ENCODE measurements at regions not wholly inside any gene's neighbourhood (a gene's known extent, or its start where the extent isn't known, plus 50 kb on each side); places are given as distances from the start of the nearest gene placed in this dataset.
A peak's percentile ranks its signal among the peaks of the same experiment; 100 is the strongest.
"Not testable (repeated sequence)": the region's sequence is repeated elsewhere in the genome, so short reads cannot be mapped to it uniquely, and the experiment has no call there.

DNA sequence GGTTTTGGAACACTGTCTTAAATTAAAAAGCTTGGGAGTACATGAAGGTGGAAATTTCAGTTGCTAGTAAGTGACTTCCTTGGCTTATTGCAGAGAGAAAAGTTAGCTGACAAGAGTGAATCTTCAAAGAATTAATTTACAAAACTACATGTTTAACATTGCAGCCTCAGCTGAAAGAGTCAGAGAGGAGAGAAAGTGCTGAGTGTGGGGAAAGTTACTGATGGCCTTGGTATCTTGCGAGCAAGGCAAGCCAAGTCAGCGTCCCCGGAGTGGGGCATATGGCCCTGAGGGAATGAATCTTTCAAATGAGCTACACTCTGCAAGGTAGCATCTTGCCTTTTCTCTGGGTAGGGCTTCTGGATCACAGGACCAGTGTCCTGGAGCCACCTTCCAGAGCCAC is 131.3 kb downstream of the LPIN1 start:
- no peak for DNase-seq (ENCODE audit: low read depth)

DNA sequence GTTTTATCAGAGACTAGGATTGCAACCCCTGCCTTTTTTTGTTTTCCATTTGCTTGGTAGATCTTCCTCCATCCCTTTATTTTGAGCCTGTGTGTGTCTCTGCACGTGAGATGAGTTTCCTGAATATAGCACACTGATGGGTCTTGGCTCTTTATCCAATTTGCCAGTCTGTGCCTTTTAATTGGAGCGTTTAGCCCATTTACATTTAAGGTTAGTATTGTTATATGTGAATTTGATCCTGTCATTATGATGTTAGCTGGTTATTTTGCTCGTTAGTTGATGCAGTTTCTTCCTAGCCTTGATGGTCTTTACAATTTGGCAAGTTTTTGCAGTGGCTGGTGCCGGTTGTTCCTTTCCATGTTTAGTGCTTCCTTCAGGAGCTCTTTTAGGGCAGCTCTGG is 138.8 kb downstream of the LPIN1 start:
- DNase-seq (ENCODE audit: low read depth) = not testable (repeated sequence)

GRCh38 chr2:11886899-11887298 is 140.5 kb downstream of the LPIN1 start:
- not testable (repeated sequence) for DNase-seq (ENCODE audit: low read depth)

DNA sequence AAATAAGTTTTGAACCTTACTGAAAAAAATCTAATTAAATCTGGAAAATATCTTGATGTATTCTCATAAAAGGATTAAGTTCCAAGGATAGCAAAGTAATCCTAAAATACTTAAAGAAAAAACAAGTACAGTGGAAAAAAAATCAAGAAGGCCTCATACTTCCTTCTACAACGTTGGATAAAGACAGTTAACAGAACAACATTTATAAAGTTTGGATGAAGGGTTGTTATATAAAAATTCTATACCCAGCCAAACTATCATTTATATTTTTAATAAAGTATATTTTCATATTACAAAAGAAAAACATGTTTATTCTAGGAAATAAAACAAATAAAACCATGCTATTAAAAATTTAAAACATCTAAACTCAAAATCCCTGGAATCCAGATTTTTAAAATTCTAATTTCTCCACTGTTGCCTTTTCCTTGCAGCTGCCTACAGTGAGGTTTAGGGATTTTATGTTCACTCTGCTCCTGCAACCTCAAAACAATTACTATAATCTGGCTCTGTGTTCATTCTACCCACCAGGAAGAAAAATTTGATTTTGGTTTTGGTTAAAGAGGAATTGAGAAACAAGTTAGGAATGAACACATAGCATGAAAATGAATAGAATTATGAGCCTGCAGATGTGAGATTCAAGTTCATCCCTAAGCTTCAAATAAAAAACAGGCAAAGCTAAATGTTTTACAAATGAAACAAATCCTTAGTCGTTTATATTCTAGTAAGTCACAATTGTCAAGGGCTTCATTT is 142.8 kb downstream of the LPIN1 start:
- no peak for DNase-seq (ENCODE audit: low read depth)

DNA sequence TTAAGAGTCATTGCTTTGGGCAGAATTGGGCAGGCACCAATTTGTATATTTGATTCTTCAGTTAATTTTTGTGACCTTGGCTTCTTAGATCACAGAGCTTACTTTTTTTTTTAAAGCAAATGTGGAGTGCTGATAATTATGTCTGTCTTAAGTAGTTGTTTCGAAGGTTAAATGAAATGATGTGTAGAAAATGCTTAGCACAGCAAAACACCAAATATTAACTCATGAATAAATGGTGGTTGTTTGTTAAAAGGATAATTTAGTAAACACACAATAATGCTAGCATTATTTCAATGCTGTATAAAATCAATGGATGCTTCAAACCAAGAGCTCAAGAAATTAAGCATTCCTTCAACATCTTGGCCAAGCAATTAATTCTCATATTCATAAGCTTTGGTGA is 143.4 kb downstream of the LPIN1 start:
- DNase-seq (ENCODE audit: low read depth) = no peak

DNA sequence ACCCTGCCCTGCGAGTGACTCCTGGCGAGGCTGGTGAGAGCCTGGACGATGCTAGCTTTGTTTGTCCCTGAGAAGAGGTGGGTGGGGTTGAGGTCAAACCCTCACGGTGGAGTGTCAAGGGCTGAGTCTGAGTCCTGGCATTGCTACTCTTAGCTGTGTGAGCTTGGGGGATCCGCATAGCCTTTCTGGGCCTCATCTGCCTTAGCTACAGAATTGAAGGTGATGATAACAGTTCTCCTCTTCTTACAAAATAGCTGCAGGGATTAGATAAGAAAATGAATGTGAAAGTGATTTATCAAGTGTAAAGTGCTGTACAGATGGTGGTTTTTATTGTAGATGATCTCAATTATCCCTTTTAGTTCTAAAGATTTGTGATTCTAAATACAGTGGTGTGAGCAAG is 144.6 kb downstream of the LPIN1 start:
- no peak for DNase-seq (ENCODE audit: low read depth)

- no peak for DNase-seq (ENCODE audit: low read depth)
These were observed 145.4 kb downstream of the LPIN1 start for GRCh38 chr2:11891671-11892440.

DNA sequence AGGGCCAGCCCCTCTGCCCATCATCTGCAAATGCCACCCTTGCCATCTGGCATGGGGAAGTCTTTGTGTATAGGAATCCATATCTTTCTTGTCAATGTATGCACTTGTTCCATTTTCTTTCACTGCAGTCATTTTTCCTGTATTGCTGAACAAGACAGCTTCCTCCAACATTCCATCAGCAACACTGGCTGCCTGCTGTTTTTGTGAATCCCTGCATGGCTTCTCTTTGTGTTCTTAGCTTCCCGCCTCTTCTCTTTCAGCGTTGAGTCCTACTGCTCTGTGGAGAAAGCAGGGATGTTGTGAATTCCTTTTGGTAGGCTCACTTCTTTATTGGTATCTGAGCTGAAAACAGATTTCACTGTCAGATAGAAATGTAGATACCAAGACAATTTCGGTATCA is 150.0 kb downstream of the LPIN1 start:
- DNase-seq (ENCODE audit: low read depth) = no peak

- DNase-seq (ENCODE audit: low read depth) = no peak
These were observed 152.1 kb downstream of the LPIN1 start for GRCh38 chr2:11898576-11898975.

GRCh38 chr2:11899264-11899818 is 152.9 kb downstream of the LPIN1 start:
- DNase-seq (ENCODE audit: low read depth) = peak; percentile 10

- DNase-seq (ENCODE audit: low read depth) = not testable (repeated sequence)
These were observed 154.5 kb downstream of the LPIN1 start for GRCh38 chr2:11900891-11901290.

DNA sequence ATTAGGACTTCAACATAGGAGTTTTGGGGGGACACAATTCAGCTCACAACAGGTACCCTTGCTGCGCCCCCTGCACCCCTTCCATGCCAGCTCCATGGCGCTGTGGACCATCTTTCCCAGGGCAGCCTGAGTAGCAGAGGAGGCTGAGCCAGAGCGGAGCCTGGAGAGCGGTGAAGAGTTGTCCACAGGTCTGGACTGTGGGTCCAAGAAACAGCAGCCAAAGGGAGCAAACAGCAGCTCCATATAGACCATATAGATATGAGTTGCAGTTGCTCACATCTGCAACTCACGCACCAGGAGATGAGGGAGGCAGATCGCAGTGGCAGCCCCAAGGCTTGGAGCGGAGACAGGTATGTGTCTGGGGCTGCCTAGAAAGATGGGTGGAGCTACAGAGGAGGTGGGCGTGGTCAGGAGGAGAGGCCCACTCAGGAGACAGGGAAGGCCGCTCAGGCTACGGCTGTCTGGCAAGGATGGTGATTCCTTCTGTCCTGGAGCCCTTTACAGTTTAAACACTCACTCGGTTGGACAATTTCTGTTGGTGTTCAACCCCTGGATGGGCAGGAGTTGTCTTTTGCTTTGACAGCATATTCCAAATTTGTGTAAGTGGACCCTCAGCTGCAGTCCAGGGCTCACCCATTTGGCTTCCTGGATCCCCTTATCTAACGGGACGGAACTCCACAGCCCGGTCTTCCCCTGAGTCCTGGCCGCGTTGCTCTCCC is 155.1 kb downstream of the LPIN1 start:
- no peak for DNase-seq (ENCODE audit: low read depth)

- no peak for DNase-seq (ENCODE audit: low read depth)
These were observed 156.7 kb downstream of the LPIN1 start for GRCh38 chr2:11903085-11903606.

DNA sequence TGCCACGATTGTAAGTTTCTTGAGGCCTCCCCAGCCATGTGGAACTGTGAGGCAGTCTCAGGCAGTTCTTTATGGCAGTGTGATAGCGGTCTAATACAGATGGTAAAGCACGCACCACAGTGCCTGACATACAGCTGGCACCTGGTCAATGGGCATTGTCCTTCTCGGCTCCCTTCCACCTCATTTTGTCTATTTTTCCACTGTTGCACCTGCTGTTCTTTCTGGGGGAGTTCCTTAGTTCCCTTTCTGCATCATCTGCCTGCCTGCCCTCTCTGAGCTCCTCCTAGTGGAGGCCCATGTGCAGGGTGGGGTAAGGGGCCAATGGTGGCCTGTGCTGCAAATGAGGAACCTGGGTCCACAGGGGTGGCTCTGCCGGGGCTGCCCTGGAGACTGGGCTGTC is 157.6 kb downstream of the LPIN1 start:
- no peak for DNase-seq (ENCODE audit: low read depth)

- DNase-seq (ENCODE audit: low read depth) = no peak
These were observed 158.5 kb downstream of the LPIN1 start for GRCh38 chr2:11904941-11905340.

DNA sequence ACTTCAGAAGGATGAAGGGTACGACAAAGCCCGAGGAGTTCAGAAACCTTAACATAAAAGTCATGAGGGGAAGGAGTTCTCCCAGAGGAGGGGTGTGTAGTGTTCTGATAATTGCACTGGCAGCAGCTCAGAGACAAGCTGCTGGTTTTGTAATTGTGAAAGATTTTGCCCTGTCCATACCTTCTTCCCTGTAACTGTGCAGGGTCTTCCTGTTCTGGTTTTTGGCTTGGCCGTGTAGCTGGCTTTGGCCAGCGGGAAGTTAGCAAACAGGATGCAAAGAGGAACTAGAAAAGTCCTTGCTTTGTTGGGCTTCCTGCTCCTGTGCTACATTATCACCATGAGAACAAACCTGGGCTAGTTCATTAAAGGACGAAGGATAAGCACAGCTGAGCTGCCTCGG is 160.8 kb downstream of the LPIN1 start:
- DNase-seq (ENCODE audit: low read depth) = no peak

GRCh38 chr2:11910971-11911370 is 164.5 kb downstream of the LPIN1 start:
- no peak for DNase-seq (ENCODE audit: low read depth)

GRCh38 chr2:11912980-11913379 is 166.5 kb downstream of the LPIN1 start:
- DNase-seq (ENCODE audit: low read depth) = no peak

GRCh38 chr2:11914455-11914854 is 168.0 kb downstream of the LPIN1 start:
- DNase-seq (ENCODE audit: low read depth) = no peak

DNA sequence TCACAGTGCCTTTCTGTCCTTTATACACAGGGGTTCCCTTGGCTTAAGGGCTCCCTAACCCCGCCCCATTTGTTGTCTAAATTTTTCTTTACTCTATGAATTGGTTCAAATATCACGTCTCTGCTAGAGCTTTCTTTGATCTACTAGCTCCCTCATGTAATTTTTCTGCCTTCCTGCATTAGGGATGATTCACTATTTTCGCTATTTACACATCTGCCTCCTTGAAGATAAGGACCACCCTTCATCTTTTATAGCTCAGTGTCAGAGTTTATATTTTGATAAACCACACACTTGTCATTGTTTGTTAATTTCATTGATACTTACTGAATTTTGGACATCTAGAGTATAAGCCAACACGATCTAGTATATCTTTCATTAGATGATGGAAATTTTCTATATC is 169.2 kb downstream of the LPIN1 start:
- DNase-seq (ENCODE audit: low read depth) = no peak

DNA sequence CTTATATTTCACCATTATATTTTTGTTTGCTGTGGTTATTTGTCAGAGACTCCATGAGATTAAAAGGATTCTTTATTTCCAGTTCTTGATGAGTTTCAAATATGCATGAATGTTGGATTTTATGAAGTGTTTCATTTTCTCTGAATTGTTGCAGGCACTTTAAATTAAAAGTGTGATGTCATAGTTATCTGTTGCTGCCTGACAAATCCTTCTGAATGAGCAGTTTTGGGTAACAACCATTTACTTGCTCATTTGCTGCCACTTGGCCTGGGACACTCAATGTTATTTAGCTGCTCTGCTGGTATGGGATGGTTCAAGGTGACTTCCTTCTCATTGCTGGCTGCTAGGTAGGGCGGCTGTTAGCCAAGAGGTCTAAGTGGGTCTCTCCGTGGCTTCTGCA is 173.5 kb downstream of the LPIN1 start:
- DNase-seq (ENCODE audit: low read depth) = no peak

DNA sequence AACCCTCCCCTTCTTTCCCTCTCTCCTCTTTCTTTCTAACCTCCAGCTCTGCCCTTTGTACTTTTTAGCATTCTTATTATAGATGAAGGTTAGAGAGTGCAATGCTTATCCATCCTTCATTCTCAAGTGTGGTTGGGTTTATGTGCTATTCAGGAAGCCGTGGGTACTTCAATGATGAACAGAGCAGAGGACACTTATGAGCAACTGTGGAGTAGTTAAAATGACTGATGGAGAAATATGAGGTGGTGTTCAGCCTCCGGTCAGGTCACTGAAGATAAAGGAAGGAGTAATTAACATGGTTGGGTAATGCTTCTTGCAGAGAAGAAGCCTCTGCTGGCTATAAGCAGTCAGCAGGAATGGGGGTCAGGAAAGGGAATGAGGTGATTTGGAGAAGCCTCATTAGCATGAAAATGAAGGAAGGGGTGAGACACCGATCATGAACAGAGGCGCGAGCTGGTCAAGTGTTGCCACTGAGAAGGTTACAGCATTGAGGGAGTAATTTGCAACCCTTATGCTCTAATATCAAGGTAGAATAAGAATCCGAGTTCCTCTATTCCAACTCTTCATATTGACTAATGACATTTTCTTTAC is 174.7 kb downstream of the LPIN1 start:
- DNase-seq (ENCODE audit: low read depth) = no peak
